ENCODE measurements at regions not wholly inside any gene's neighbourhood (a gene's known extent, or its start where the extent isn't known, plus 50 kb on each side); places are given as distances from the start of the nearest gene placed in this dataset.

GRCh38 chr12:91601054-91601453 is 418.4 kb upstream of the DCN start:
- TF ChIP-seq CTCF (IDR thresholded peaks at IDR 0.05) (no peak), POLR2AphosphoS5 (IDR thresholded peaks at IDR 0.05; ENCODE audit: low read depth, low read length) (no peak)
